ENCODE measurements at regions not wholly inside any gene's neighbourhood (a gene's known extent, or its start where the extent isn't known, plus 50 kb on each side); places are given as distances from the start of the nearest gene placed in this dataset.

GRCh38 chr6:146890172-146890571, 291.4 kb downstream of the ADGB start:
- no peak for DNase-seq (ENCODE audit: insufficient read length)
- no peak for TF ChIP-seq TAF1 (IDR thresholded peaks at IDR 0.05; ENCODE audit: borderline replicate concordance, low read depth, low read length)
- no peak for TF ChIP-seq POLR2A (IDR thresholded peaks at IDR 0.05; ENCODE audit: low read depth, low read length)
- TF ChIP-seq POLR2AphosphoS5 (IDR thresholded peaks at IDR 0.05; ENCODE audit: low read depth, low read length), result no peak
- FAIRE-seq, result no peak

GRCh38 chr6:146890644-146891434, 292.1 kb downstream of the ADGB start:
- FAIRE-seq (no peak), DNase-seq (ENCODE audit: insufficient read length) (no peak)
- no peak for TF ChIP-seq TAF1 (IDR thresholded peaks at IDR 0.05; ENCODE audit: borderline replicate concordance, low read depth, low read length)
- no peak for TF ChIP-seq POLR2AphosphoS5 (IDR thresholded peaks at IDR 0.05; ENCODE audit: low read depth, low read length)
- no peak for TF ChIP-seq POLR2A (IDR thresholded peaks at IDR 0.05; ENCODE audit: low read depth, low read length)

- FAIRE-seq (no peak), DNase-seq (ENCODE audit: insufficient read length) (no peak)
Observed at GRCh38 chr6:146891615-146892265, 293.0 kb downstream of the ADGB start.

GRCh38 chr6:146892283-146892612, 293.5 kb downstream of the ADGB start:
- no peak for FAIRE-seq
- TF ChIP-seq TAF1 (IDR thresholded peaks at IDR 0.05; ENCODE audit: borderline replicate concordance, low read depth, low read length) (no peak), POLR2AphosphoS5 (IDR thresholded peaks at IDR 0.05; ENCODE audit: low read depth, low read length) (no peak), POLR2A (IDR thresholded peaks at IDR 0.05; ENCODE audit: low read depth, low read length) (no peak)
- no peak for DNase-seq (ENCODE audit: insufficient read length)

More at GRCh38 chr6:146891615-146892265, 293.0 kb downstream of the ADGB start:
- TF ChIP-seq POLR2AphosphoS5 (IDR thresholded peaks at IDR 0.05; ENCODE audit: low read depth, low read length), result no peak
- no peak for TF ChIP-seq TAF1 (IDR thresholded peaks at IDR 0.05; ENCODE audit: borderline replicate concordance, low read depth, low read length)
- TF ChIP-seq POLR2A (IDR thresholded peaks at IDR 0.05; ENCODE audit: low read depth, low read length), result no peak

- TF ChIP-seq POLR2A (IDR thresholded peaks at IDR 0.05; ENCODE audit: low read depth, low read length), result no peak
- FAIRE-seq (no peak), DNase-seq (ENCODE audit: insufficient read length) (no peak)
Observed at GRCh38 chr6:146892613-146893401, 294.0 kb downstream of the ADGB start.

GRCh38 chr6:146893690-146894089, 294.9 kb downstream of the ADGB start:
- TF ChIP-seq TAF1 (IDR thresholded peaks at IDR 0.05; ENCODE audit: borderline replicate concordance, low read depth, low read length), result no peak
- no peak for TF ChIP-seq POLR2AphosphoS5 (IDR thresholded peaks at IDR 0.05; ENCODE audit: low read depth, low read length)
- no peak for TF ChIP-seq POLR2A (IDR thresholded peaks at IDR 0.05; ENCODE audit: low read depth, low read length)
- FAIRE-seq, result no peak
- DNase-seq (ENCODE audit: insufficient read length), result no peak

GRCh38 chr6:146894624-146895023, 295.9 kb downstream of the ADGB start:
- no peak for DNase-seq (ENCODE audit: insufficient read length)
- FAIRE-seq, result no peak
- TF ChIP-seq POLR2AphosphoS5 (IDR thresholded peaks at IDR 0.05; ENCODE audit: low read depth, low read length), result no peak
- TF ChIP-seq POLR2A (IDR thresholded peaks at IDR 0.05; ENCODE audit: low read depth, low read length), result no peak
- no peak for TF ChIP-seq TAF1 (IDR thresholded peaks at IDR 0.05; ENCODE audit: borderline replicate concordance, low read depth, low read length)

GRCh38 chr6:146895101-146895771, 296.5 kb downstream of the ADGB start:
- TF ChIP-seq POLR2AphosphoS5 (IDR thresholded peaks at IDR 0.05; ENCODE audit: low read depth, low read length), result no peak
- no peak for TF ChIP-seq TAF1 (IDR thresholded peaks at IDR 0.05; ENCODE audit: borderline replicate concordance, low read depth, low read length)
- TF ChIP-seq POLR2A (IDR thresholded peaks at IDR 0.05; ENCODE audit: low read depth, low read length), result no peak
- no peak for FAIRE-seq
- no peak for DNase-seq (ENCODE audit: insufficient read length)

- TF ChIP-seq TAF1 (IDR thresholded peaks at IDR 0.05; ENCODE audit: borderline replicate concordance, low read depth, low read length) (no peak), POLR2A (IDR thresholded peaks at IDR 0.05; ENCODE audit: low read depth, low read length) (no peak), POLR2AphosphoS5 (IDR thresholded peaks at IDR 0.05; ENCODE audit: low read depth, low read length) (no peak)
- DNase-seq (ENCODE audit: insufficient read length) (no peak), FAIRE-seq (no peak)
Observed at GRCh38 chr6:146895772-146896061, 296.9 kb downstream of the ADGB start.

- DNase-seq (ENCODE audit: insufficient read length) (no peak), FAIRE-seq (no peak)
- TF ChIP-seq TAF1 (IDR thresholded peaks at IDR 0.05; ENCODE audit: borderline replicate concordance, low read depth, low read length), result no peak
- TF ChIP-seq POLR2A (IDR thresholded peaks at IDR 0.05; ENCODE audit: low read depth, low read length), result no peak
- no peak for TF ChIP-seq POLR2AphosphoS5 (IDR thresholded peaks at IDR 0.05; ENCODE audit: low read depth, low read length)
Observed at GRCh38 chr6:146896062-146896813, 297.5 kb downstream of the ADGB start.

Measured in GM12892 (cell line).